A549 (cell line): ENCODE measurements at regions not wholly inside any gene's neighbourhood (a gene's known extent, or its start where the extent isn't known, plus 50 kb on each side); places are given as distances from the start of the nearest gene placed in this dataset.

Experiments
- CTCF ChIP-seq: fragments of >200 bp; sonication (Bioruptor Twin); formaldehyde crosslinking; IDR thresholded peaks from 3 replicates; pipeline ENCODE4 v1.5.1; 2016
- E2F6 ChIP-seq: IDR thresholded peaks from 2 replicates; pipeline ENCODE4 v1.6.1; 2012; ENCODE audit warnings: low read depth, borderline replicate concordance
- EHF ChIP-seq: fragments of 250-450 bp; sonication (Bioruptor Pico); IDR thresholded peaks from 2 replicates; pipeline ENCODE4 v1.5.0; 2020; ENCODE audit warnings: mild to moderate bottlenecking
- MAZ ChIP-seq: fragments of 150-350 bp; IDR thresholded peaks from 2 replicates; pipeline ENCODE4 v1.6.1; 2014; ENCODE audit warnings: antibody characterized with exemption, low read depth, low read length, borderline replicate concordance
- MYC ChIP-seq: IDR thresholded peaks from 2 replicates; pipeline ENCODE4 v1.6.1; 2012; ENCODE audit warnings: mild to moderate bottlenecking, inconsistent platforms, low read length, improper control_type of control experiment, borderline replicate concordance
- PHF8 ChIP-seq: fragments of 200-600 bp; sonication (generic); IDR thresholded peaks from 2 replicates; pipeline ENCODE4 v1.6.1; 2016; ENCODE audit warnings: low read depth, mild to moderate bottlenecking, antibody characterized with exemption, moderate library complexity, borderline replicate concordance
- POLR2A ChIP-seq: IDR thresholded peaks from 2 replicates; pipeline ENCODE4 v1.6.1; 2012; ENCODE audit warnings: mild to moderate bottlenecking, low read length
- RARB ChIP-seq: fragments of 250-450 bp; sonication (Bioruptor Pico); IDR thresholded peaks from 2 replicates; pipeline ENCODE4 v1.8.0; 2021; ENCODE audit warnings: mild to moderate bottlenecking, moderate library complexity
- USF2 ChIP-seq: fragments of 450-650 bp; IDR thresholded peaks from 2 replicates; pipeline ENCODE4 v1.6.1; 2014; ENCODE audit warnings: antibody characterized with exemption

- TF ChIP-seq EHF (no peak), RARB (CRISPR knock-in tag) (no peak), CTCF (no peak), USF2 (no peak), MAZ (no peak), POLR2A (no peak), MYC (no peak), PHF8 (no peak), E2F6 (no peak)
Measured at GRCh38 chr11:62026739-62027370, 59.4 kb upstream of the FTH1 start.
